ENCODE measurements at regions not wholly inside any gene's neighbourhood (a gene's known extent, or its start where the extent isn't known, plus 50 kb on each side); places are given as distances from the start of the nearest gene placed in this dataset.

GRCh38 chr12:60148831-60149230 is 553.0 kb downstream of the SLC16A7 start:
- no peak for DNase-seq

- DNase-seq = no peak
These were observed 556.9 kb downstream of the SLC16A7 start for GRCh38 chr12:60152756-60153155.

GRCh38 chr12:60159761-60160160 is 563.9 kb downstream of the SLC16A7 start:
- DNase-seq = no peak

- DNase-seq = no peak
These were observed 567.3 kb downstream of the SLC16A7 start for GRCh38 chr12:60162988-60163720.

- DNase-seq = no peak
These were observed 570.0 kb downstream of the SLC16A7 start for GRCh38 chr12:60165781-60166180.

GRCh38 chr12:60168441-60168840 is 572.6 kb downstream of the SLC16A7 start:
- no peak for DNase-seq

- no peak for DNase-seq
These were observed 574.1 kb downstream of the SLC16A7 start for GRCh38 chr12:60169904-60170303.

- no peak for DNase-seq
These were observed 576.7 kb downstream of the SLC16A7 start for GRCh38 chr12:60172266-60173211.

GRCh38 chr12:60173224-60174170 is 577.7 kb downstream of the SLC16A7 start:
- no peak for DNase-seq

GRCh38 chr12:60174476-60174875 is 578.6 kb downstream of the SLC16A7 start:
- DNase-seq = no peak

GRCh38 chr12:60174941-60175340 is 579.1 kb downstream of the SLC16A7 start:
- DNase-seq = no peak

GRCh38 chr12:60176891-60177290 is 581.1 kb downstream of the SLC16A7 start:
- DNase-seq = no peak

GRCh38 chr12:60180298-60180697 is 584.5 kb downstream of the SLC16A7 start:
- no peak for DNase-seq

GRCh38 chr12:60182354-60182753 is 586.5 kb downstream of the SLC16A7 start:
- no peak for DNase-seq

- no peak for DNase-seq
These were observed 588.3 kb downstream of the SLC16A7 start for GRCh38 chr12:60184096-60184495.

- DNase-seq = no peak
These were observed 589.2 kb downstream of the SLC16A7 start for GRCh38 chr12:60185060-60185459.

GRCh38 chr12:60191271-60191670 is 595.4 kb downstream of the SLC16A7 start:
- DNase-seq = no peak

GRCh38 chr12:60191676-60192359 is 596.0 kb downstream of the SLC16A7 start:
- no peak for DNase-seq

- no peak for DNase-seq
These were observed 598.8 kb downstream of the SLC16A7 start for GRCh38 chr12:60194678-60195077.

- DNase-seq = no peak
These were observed 599.7 kb downstream of the SLC16A7 start for GRCh38 chr12:60195483-60195882.

GRCh38 chr12:60196366-60196765 is 600.5 kb downstream of the SLC16A7 start:
- no peak for DNase-seq

- no peak for DNase-seq
These were observed 601.8 kb downstream of the SLC16A7 start for GRCh38 chr12:60197589-60197988.

All from CD4-positive, alpha-beta T cell treated with Interleukin-4 for 4 hours (primary cell).